Activated CD8-positive, alpha-beta memory T cell treated with anti-CD3 and anti-CD28 coated beads for 24 hours (primary cell): ENCODE measurements at regions not wholly inside any gene's neighbourhood (a gene's known extent, or its start where the extent isn't known, plus 50 kb on each side); places are given as distances from the start of the nearest gene placed in this dataset.

ENCODE experiments used
- DNase-seq: peaks from one replicate; pipeline ENCODE4 v3.0.0-alpha.2; 2020

DNA sequence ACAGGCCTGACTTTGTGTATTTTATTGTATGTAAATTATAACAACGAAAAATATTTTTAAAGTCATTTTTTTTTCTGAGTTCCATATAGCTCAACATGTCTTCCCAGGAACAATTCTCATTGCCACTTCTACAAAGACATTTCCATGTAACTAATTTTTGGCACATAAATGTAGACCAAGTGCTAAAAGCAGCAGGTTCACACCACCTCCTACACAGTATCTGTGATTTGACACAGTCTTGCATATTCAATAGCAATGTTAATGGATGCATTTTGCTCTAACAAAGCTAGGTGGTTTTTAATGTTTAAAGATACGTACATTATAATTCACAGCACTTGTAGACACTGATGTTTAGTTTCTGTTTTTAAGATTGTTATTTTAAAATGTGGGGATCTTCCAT is 346.5 kb downstream of the GPAM start:
- DNase-seq: no peak

GRCh38 chr10:111837985-111838384 is 345.6 kb downstream of the GPAM start:
- DNase-seq: no peak

DNA sequence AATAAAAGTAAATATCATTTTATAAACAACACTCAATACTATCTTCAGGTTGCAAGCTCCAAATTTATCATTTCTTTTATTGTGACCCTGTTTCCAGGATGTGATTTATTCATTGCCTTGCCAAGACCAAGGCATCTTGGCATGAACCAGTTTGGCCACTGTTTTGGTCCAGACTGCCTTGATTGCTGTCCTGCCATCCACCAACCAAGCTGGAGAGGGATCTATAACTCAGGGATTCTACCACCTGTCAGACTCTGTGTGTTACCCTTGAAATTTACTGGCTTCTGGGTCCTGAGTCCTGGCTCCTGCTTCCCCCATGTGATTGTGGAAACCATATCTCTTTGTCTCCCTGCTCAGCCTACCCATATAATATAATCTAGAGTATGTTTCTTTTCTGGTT is 343.0 kb downstream of the GPAM start:
- no peak for DNase-seq

DNA sequence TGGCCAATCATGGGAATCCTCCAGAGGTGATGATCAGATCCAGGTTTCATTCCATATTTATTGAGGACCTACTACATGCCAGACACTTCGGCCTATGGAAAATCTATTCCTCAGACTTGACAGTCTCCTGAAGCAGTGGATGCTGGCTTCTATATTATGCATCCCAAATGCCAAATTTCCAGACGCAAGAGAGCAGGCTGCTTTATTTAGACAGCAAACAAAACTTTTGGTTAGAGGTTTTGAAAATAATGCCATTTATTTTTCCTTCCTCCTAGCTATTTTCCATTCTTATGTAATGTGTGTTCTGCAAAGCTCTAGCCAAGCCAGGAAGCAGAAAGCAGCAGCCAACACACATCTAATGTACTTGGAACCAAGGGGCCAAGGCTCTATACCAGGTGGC is 330.8 kb downstream of the GPAM start:
- DNase-seq: no peak

DNA sequence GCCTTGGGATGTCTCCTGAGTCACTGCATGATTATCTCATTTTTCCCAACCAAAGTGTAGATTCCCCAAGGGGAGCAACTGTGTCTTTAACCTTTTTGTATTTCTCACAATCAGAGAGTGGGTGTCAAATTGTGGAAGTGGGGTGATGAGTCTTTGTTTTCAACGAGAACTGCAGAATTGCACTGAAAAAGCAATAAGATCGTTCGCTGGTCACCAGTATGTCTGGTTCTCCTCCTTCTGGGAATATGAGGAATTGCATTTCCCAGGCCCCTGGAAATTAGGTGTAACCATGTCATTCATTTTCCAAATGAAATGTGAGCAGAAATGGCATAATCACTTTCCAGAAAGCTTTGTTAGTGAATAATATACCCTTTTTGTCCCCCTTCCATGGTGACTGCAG is 326.9 kb downstream of the GPAM start:
- DNase-seq: no peak

- DNase-seq: no peak
Measured at GRCh38 chr10:111865550-111865949, 318.0 kb downstream of the GPAM start.

- no peak for DNase-seq
Measured at GRCh38 chr10:111871458-111871857, 312.1 kb downstream of the GPAM start.

DNA sequence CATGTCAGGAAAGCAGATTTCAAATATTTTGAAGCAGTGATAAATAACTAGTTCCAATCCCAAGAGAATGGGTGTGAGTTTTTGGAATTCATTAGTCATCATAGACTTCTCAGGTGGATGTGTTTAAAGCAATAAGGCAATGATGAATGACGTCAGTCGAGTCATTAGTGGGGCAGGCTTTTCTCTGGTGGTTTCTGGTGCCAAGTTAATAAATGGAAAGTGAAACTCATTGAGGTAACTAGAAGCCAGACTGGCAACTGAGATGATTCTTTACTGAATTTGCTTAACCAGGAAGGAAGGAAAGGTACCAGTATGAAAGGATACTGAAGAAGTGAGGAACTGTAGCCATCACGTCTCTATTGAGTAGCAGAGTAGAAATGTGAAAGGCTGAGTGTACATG is 311.0 kb downstream of the GPAM start:
- no peak for DNase-seq

- DNase-seq: no peak
Measured at GRCh38 chr10:111873041-111873440, 310.5 kb downstream of the GPAM start.

DNA sequence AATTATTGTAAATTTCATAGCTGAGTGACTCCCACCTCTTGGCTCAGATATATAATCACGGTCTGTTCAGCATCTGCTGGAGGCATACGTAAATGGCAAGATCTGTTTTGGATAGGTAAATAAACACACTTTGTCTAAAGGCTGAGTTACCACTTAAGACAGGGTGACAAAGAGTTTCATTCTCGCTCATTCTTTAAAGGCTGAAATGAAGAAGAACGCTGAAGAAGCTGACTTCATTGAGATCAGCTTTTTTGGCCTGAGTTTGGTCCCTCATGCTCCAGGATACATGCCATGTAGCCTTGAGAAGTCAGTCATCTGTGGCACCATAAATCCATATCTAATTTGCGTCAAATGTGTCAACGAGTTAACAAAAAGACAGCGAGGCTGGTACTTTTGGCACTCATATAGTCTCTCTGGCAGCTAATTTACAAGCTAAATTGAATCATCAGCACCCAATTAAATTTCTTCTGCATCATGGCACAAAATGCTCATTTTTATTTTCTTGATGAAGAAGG is 309.9 kb downstream of the GPAM start:
- no peak for DNase-seq

GRCh38 chr10:111874576-111874975 is 309.0 kb downstream of the GPAM start:
- DNase-seq: no peak

DNA sequence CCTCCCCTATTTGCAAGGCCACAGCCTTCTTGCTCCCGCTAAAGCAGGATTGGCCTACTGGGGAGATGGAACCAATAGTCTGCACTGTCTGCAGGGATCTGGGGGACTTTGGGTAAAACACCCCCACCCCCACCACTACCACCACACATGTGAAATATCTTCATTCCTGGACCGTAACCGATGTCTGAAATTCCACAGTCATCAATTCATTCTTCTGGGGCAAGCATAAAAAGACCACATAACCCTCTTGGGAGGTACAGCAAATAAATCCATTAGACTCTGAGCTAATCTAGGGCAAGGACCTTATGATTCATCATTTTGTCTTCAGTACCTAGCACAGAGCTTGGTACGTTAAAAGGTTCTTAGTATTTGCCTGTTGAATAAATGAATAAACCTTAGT is 307.8 kb downstream of the GPAM start:
- no peak for DNase-seq

GRCh38 chr10:111877258-111877657 is 306.3 kb downstream of the GPAM start:
- no peak for DNase-seq

DNA sequence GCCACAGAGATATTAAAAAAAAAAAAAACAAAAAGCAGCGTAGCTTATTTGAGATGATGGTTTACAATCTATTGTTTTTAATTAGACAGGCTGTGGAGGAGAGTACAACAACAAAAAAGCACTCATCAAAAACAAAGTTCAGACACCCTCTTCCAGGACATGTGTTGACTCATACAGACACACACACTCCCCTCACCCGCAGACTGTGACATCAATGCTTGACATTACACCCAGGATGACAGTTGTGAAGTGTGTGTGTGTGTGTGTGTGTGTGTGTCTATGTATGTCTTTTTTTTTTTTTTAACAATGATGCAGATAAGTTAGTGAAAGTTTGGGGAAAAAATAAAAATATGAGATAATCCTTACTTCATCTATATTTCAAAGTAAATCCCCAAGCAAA is 303.6 kb downstream of the GPAM start:
- no peak for DNase-seq

DNA sequence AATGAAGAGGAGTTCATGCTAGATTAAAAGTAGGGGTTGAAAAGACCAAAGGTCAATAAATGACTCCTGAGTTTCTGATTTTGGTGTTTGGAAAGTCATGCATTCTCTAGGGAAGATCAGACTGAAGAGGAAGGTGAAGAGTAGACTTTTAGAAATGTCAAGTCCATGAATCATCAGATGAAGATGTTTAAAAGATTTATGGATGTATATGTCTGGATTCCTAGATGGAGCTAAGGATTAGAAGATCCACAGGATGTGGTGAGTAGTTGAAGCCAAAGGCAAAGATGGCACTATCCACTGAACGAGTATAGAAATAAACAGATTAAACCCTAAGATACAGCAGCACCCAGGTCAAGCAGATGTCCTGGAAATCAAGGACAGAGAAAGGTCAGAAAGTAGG is 298.5 kb downstream of the GPAM start:
- no peak for DNase-seq

GRCh38 chr10:111885919-111886318 is 297.6 kb downstream of the GPAM start:
- DNase-seq: no peak

DNA sequence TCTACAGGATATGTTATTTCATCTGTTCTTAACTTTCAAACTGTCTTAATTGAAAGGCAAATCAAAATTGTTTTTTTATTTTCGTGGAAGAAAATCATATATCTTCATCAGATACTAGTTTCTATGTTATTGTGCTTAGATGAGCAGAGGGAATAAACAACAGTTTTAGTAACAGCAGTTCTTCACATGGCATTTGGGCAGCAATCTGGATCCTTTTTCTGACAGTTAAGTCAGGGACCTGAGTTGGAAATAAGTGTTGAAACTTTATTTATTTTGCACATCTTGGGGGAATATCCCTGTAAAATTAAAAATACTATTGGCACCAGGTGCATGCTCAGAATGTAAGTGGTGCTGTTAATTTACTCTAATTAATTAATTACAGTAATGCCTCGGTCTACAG is 296.3 kb downstream of the GPAM start:
- no peak for DNase-seq

- DNase-seq: no peak
Measured at GRCh38 chr10:111890046-111890445, 293.5 kb downstream of the GPAM start.

- DNase-seq: no peak
Measured at GRCh38 chr10:111916011-111916410, 267.6 kb downstream of the GPAM start.

- DNase-seq: no peak
Measured at GRCh38 chr10:111921821-111922220, 261.7 kb downstream of the GPAM start.

GRCh38 chr10:111923032-111923431 is 260.5 kb downstream of the GPAM start:
- no peak for DNase-seq

DNA sequence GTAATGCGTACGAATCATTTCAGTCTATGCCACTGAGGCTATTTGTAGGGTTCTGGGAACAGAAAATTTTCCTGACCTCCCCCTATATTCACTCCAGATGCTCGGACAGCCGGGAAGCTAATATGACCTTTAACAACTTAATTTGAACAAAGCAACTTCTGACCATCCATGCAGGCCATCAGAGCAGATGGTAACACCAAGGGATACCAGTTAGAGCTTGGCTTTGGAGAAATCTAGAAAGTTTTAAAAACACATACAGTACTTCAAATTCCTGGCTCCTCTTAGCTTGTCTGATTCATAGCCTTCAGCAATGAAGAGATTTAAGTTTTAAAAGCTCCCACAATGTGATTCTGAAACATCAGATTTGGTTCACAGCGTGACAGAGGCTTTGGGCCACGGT is 257.3 kb downstream of the GPAM start:
- DNase-seq: no peak

DNA sequence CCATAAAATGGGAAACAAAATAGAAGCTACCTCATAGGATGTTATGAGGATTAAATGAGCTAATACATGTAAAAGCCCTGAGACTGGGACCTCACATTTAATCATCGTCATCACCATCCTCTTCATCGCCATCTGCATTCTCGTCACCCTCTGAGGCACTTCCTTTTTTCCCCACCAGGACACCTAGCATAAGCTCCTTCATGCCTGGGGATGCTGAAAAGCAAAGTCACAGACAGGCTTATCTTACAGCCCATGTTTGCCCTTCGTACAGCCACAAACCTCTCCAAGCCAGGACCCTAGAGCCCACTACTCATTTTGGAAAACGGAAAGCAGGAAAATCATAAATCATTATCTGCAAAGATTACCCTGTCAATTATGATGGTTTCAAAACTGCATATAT is 249.6 kb downstream of the GPAM start:
- no peak for DNase-seq

DNA sequence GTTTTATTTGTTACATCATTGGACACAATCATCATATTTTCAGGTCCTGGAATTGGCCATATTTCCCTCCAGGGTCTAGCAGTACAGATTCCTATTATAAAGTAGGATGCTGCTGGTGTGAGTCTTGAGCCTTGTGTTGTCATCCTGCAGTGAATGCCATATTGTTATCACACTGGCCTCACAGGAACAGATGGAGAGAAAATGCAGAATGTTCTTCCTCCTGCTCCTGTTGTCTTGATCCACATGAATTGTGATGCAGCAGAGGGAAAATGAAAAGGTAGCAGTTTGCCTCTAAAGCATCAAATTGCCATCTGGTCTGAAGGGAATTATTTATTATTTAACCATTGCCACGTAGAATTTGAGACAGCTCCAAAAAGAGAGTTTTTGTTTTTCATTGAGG is 248.6 kb downstream of the GPAM start:
- DNase-seq: no peak

DNA sequence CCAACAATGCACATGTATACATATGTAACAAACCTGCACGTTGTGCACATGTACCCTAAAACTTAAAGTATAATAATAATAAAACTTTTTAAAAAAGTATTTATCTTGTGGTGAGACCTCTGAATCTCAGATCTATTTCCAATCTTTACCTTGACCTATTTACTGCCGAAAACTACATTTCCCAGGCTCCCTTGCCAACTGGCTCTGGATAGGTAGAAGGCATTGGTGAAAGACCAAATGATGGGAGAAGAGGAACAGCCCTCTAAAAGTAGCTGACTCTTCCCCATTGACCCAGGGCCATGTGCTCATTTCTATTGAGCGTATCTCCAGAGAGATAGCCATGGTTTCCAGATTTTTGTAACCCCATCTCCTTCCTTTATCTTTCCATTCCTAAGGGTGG is 247.4 kb downstream of the GPAM start:
- DNase-seq: no peak

GRCh38 chr10:111944331-111944730 is 239.2 kb downstream of the GPAM start:
- DNase-seq: no peak
